RWPE2 (cell line): ENCODE measurements at regions not wholly inside any gene's neighbourhood (a gene's known extent, or its start where the extent isn't known, plus 50 kb on each side); places are given as distances from the start of the nearest gene placed in this dataset.

Experiments used
- ATAC-seq: fragments of 200-7000 bp; cut with Tn5 transposase; 3 replicates; pipeline ENCODE4 v1.9.1; 2021; ENCODE audit warnings: low read depth
- DNase-seq: peaks from one replicate; pipeline ENCODE4 v3.0.0-alpha.2; 2020; ENCODE audit warnings: low spot score
- H3K27ac ChIP-seq: fragments of 450-650 bp; 2 replicates; pipeline ENCODE4 v1.5.1; 2017; ENCODE audit warnings: mild to moderate bottlenecking; ENCODE audit not compliant: poor library complexity, severe bottlenecking
- H3K27me3 ChIP-seq: fragments of 250-450 bp; sonication (Bioruptor Pico); 2 replicates; pipeline ENCODE4 v1.5.1; 2021; ENCODE audit warnings: mild to moderate bottlenecking, moderate library complexity; ENCODE audit not compliant: insufficient read depth, poor library complexity, severe bottlenecking
- H3K36me3 ChIP-seq: fragments of 250-450 bp; sonication (Bioruptor Pico); 2 replicates; pipeline ENCODE4 v1.5.1; 2020; ENCODE audit warnings: low read depth, mild to moderate bottlenecking, moderate library complexity
- H3K4me1 ChIP-seq: fragments of 250-450 bp; sonication (Bioruptor Pico); 2 replicates; pipeline ENCODE4 v1.5.1; 2021; ENCODE audit warnings: mild to moderate bottlenecking, moderate library complexity; ENCODE audit not compliant: insufficient read depth, poor library complexity, severe bottlenecking
- H3K4me3 ChIP-seq: fragments of 250-450 bp; sonication (Bioruptor Pico); 2 replicates; pipeline ENCODE4 v1.5.1; 2021; ENCODE audit warnings: mild to moderate bottlenecking, moderate library complexity; ENCODE audit not compliant: severe bottlenecking
- H3K9me3 ChIP-seq: fragments of 250-450 bp; sonication (Bioruptor Pico); 2 replicates; pipeline ENCODE4 v1.5.1; 2021; ENCODE audit warnings: mild to moderate bottlenecking, moderate library complexity; ENCODE audit not compliant: severe bottlenecking
- CTCF ChIP-seq: fragments of 450-650 bp; IDR thresholded peaks from one replicate; pipeline ENCODE4 v1.5.1; 2017; ENCODE audit warnings: mild to moderate bottlenecking, moderate library complexity; ENCODE audit not compliant: poor library complexity, severe bottlenecking

- Histone ChIP-seq H3K27ac (no peak overlapping the region), H3K27me3 (peaks cover 22% of the 10 kb centered on the region), H3K36me3 (no peaks in the 10 kb centered on the region), H3K9me3 (no peaks in the 10 kb centered on the region), H3K4me1 (no peaks in the 10 kb centered on the region), H3K4me3 (no peak overlapping the region)
- DNase-seq (no peak), ATAC-seq (no peak)
- TF ChIP-seq CTCF: no peak
Measured at GRCh38 chr15:91604122-91604521, 249.4 kb upstream of the SLCO3A1 start.

- H3K27ac ChIP-seq: no peak overlapping the region
- DNase-seq (no peak), ATAC-seq (no peak)
- H3K9me3 ChIP-seq: no peaks in the 10 kb centered on the region
- peaks cover 20% of the 10 kb centered on the region for H3K27me3 ChIP-seq
- TF ChIP-seq CTCF: no peak
- H3K4me3 ChIP-seq: no peak overlapping the region
- H3K36me3 ChIP-seq: no peaks in the 10 kb centered on the region
- H3K4me1 ChIP-seq: no peaks in the 10 kb centered on the region
Measured at GRCh38 chr15:91605576-91605975, 247.9 kb upstream of the SLCO3A1 start.

- H3K36me3 ChIP-seq: no peaks in the 10 kb centered on the region
Measured at GRCh38 chr15:91609231-91609630, 244.3 kb upstream of the SLCO3A1 start.

GRCh38 chr15:91609966-91610365 is 243.5 kb upstream of the SLCO3A1 start:
- no peak for ATAC-seq
- H3K9me3 ChIP-seq: no peaks in the 10 kb centered on the region
- no peaks in the 10 kb centered on the region for H3K4me1 ChIP-seq
- H3K27ac ChIP-seq: no peak overlapping the region
- no peaks in the 10 kb centered on the region for H3K36me3 ChIP-seq
- H3K4me3 ChIP-seq: no peak overlapping the region
- TF ChIP-seq CTCF: no peak
- peaks cover 15% of the 10 kb centered on the region for H3K27me3 ChIP-seq
- no peak for DNase-seq

More at GRCh38 chr15:91609231-91609630, 244.3 kb upstream of the SLCO3A1 start:
- ATAC-seq (no peak), DNase-seq (no peak)
- Histone ChIP-seq H3K9me3 (no peaks in the 10 kb centered on the region), H3K4me1 (no peaks in the 10 kb centered on the region), H3K27me3 (peaks cover 19% of the 10 kb centered on the region), H3K4me3 (no peak overlapping the region), H3K27ac (no peak overlapping the region)
- TF ChIP-seq CTCF: no peak

- Histone ChIP-seq H3K27ac (no peak overlapping the region), H3K4me1 (no peaks in the 10 kb centered on the region), H3K36me3 (no peaks in the 10 kb centered on the region), H3K4me3 (no peak overlapping the region), H3K27me3 (peaks cover 5% of the 10 kb centered on the region), H3K9me3 (no peaks in the 10 kb centered on the region)
- DNase-seq (no peak), ATAC-seq (no peak; the same call in 2 of the 3 replicates)
- TF ChIP-seq CTCF: no peak
Measured at GRCh38 chr15:91611561-91612323, 241.8 kb upstream of the SLCO3A1 start.
